HCT116 (cell line): ENCODE measurements at regions not wholly inside any gene's neighbourhood (a gene's known extent, or its start where the extent isn't known, plus 50 kb on each side); places are given as distances from the start of the nearest gene placed in this dataset.

Experiments
- ATAC-seq: fragments of 200-7000 bp; cut with Tn5 transposase; 2 replicates; pipeline ENCODE4 v1.9.1; 2020; ENCODE audit warnings: mild to moderate bottlenecking, moderate library complexity
- BruUV-seq: library from RNA; stranded (reverse); fragments of 400-500 nt; replicated peaks from 2 replicates; lab custom pipeline; 2021; lab: Mats Ljungman, UMichigan
- CTCF ChIA-PET: fragments of 300-600 bp; sonication (Branson Sonifier 250); formaldehyde crosslinking; loops from one replicate; lab custom pipeline; 2021; ENCODE audit warnings: antibody characterized with exemption; lab: Charles Lee
- POLR2A ChIA-PET: fragments of 300-600, 350-600 bp; sonication (Branson Sonifier 250); formaldehyde crosslinking; loops from one replicate; lab custom pipeline; 2021; ENCODE audit warnings: antibody characterized with exemption; lab: Charles Lee
- RAD21 ChIA-PET, 2 experiments: fragments of 300-600 bp; sonication (Branson Sonifier 250); formaldehyde crosslinking; loops; one replicate each; lab custom pipeline; 2023; ENCODE audit warnings: low total read pairs in 2 of 2; ENCODE audit not compliant: uncharacterized antibody in 2 of 2, unreplicated experiment in 2 of 2, low non-redundant PET in 1 of 2; lab: Charles Lee
- DNase-seq: peaks from one replicate; pipeline ENCODE4 v3.0.0-alpha.2; 2010; ENCODE audit warnings: low read depth, low spot score
- H2AFZ ChIP-seq: fragments of 200-600 bp; shearing (Covaris generic), sonication (generic); 2 replicates; pipeline ENCODE4 v1.6.1; 2017; ENCODE audit warnings: low read depth, mixed run types, mixed read lengths, antibody characterized with exemption, low read length; ENCODE audit not compliant: poor library complexity, severe bottlenecking
- H3K27ac ChIP-seq: 2 replicates; pipeline ENCODE4 v1.5.1; 2012; ENCODE audit warnings: low read depth, low read length
- H3K27me3 ChIP-seq: fragments of 200-600 bp; sonication (generic); 2 replicates; pipeline ENCODE4 v1.6.1; 2016; ENCODE audit warnings: mixed run types, low read length, mixed read lengths; ENCODE audit not compliant: insufficient read depth
- H3K36me3 ChIP-seq, 2 experiments: fragments of 200-500 bp in 1 of 2; fragments of 200-600 bp in 1 of 2; sonication (Bioruptor generic) in 1 of 2; sonication (generic) in 1 of 2; 2 replicates each; pipeline versions ENCODE4 v1.5.1 to v1.6.1; 2014 to 2016; ENCODE audit warnings: low read length in 2 of 2, inconsistent platforms in 1 of 2, mixed read lengths in 1 of 2, mixed run types in 1 of 2; ENCODE audit not compliant: insufficient read depth in 2 of 2, control insufficient read depth in 1 of 2
- H3K4me1 ChIP-seq, 2 experiments: fragments of 200-600 bp in 1 of 2; sonication (generic) in 1 of 2; 2 replicates each; pipeline versions ENCODE4 v1.5.1 to v1.6.1; 2012 to 2017; ENCODE audit warnings: low read length in 2 of 2, inconsistent platforms in 1 of 2, mild to moderate bottlenecking in 1 of 2, mixed read lengths in 1 of 2, mixed run types in 1 of 2, moderate library complexity in 1 of 2; ENCODE audit not compliant: insufficient read depth in 2 of 2, control insufficient read depth in 1 of 2
- H3K4me2 ChIP-seq: fragments of 200-600 bp; sonication (generic); 2 replicates; pipeline ENCODE4 v1.6.1; 2017; ENCODE audit warnings: mixed run types, low read length, mixed read lengths
- H3K4me3 ChIP-seq, 2 experiments: fragments of 200-600 bp in 1 of 2; sonication (generic) in 1 of 2; replicated peaks in 1 of 2; 2 replicates each; pipeline ENCODE4 v1.5.1; 2011 to 2016; ENCODE audit warnings: low read length in 2 of 2, control low read depth in 1 of 2, low read depth in 1 of 2, mild to moderate bottlenecking in 1 of 2, mixed read lengths in 1 of 2, mixed run types in 1 of 2
- H3K79me2 ChIP-seq: fragments of 200-600 bp; sonication (generic); 2 replicates; pipeline ENCODE4 v1.6.1; 2017; ENCODE audit warnings: mild to moderate bottlenecking, mixed run types, low read length, moderate library complexity, mixed read lengths; ENCODE audit not compliant: insufficient read depth
- H3K9ac ChIP-seq: fragments of 200-600 bp; sonication (generic); 2 replicates; pipeline ENCODE4 v1.6.1; 2016; ENCODE audit warnings: low read length, mixed read lengths
- H3K9me2 ChIP-seq: fragments of 200-600 bp; sonication (generic), shearing (Covaris generic); 2 replicates; pipeline ENCODE4 v1.6.1; 2017; ENCODE audit warnings: mixed run types, mild to moderate bottlenecking, moderate library complexity; ENCODE audit not compliant: insufficient read depth
- H3K9me3 ChIP-seq, 2 experiments: fragments of 200-500 bp in 1 of 2; fragments of 200-600 bp in 1 of 2; sonication (Bioruptor generic) in 1 of 2; sonication (generic) in 1 of 2; 2 replicates each; pipeline ENCODE4 v1.6.1; 2014 to 2017; ENCODE audit warnings: low read length in 2 of 2, mixed read lengths in 2 of 2, inconsistent platforms in 1 of 2, low read depth in 1 of 2, mild to moderate bottlenecking in 1 of 2, mixed run types in 1 of 2, moderate library complexity in 1 of 2; ENCODE audit not compliant: control insufficient read depth in 1 of 2, insufficient read depth in 1 of 2
- H4K20me1 ChIP-seq: fragments of 200-600 bp; sonication (generic), shearing (Covaris generic); 2 replicates; pipeline ENCODE4 v1.6.1; 2017; ENCODE audit warnings: mixed run types, mild to moderate bottlenecking, moderate library complexity; ENCODE audit not compliant: insufficient read depth
- CBX3 ChIP-seq: IDR thresholded peaks from 2 replicates; pipeline ENCODE4 v1.6.1; 2012; ENCODE audit warnings: low read depth
- CEBPB ChIP-seq: IDR thresholded peaks from 2 replicates; pipeline ENCODE4 v1.6.1; 2012; ENCODE audit warnings: low read depth
- EZH2phosphoT487 ChIP-seq: fragments of 200-600 bp; IDR thresholded peaks from 2 replicates; pipeline ENCODE4 v1.6.1; 2018; ENCODE audit warnings: antibody characterized with exemption, borderline replicate concordance
- MAX ChIP-seq: IDR thresholded peaks from 2 replicates; pipeline ENCODE4 v1.6.1; 2012
- POLR2AphosphoS5 ChIP-seq: IDR thresholded peaks from 2 replicates; pipeline ENCODE4 v1.6.1; 2011; ENCODE audit warnings: mild to moderate bottlenecking, low read depth, low read length, moderate library complexity
- SIN3A ChIP-seq: IDR thresholded peaks from 2 replicates; pipeline ENCODE4 v1.6.1; 2012; ENCODE audit warnings: low read depth
- SP1 ChIP-seq: IDR thresholded peaks from 2 replicates; pipeline ENCODE4 v1.6.1; 2012; ENCODE audit warnings: low read depth
- YY1 ChIP-seq: IDR thresholded peaks from 2 replicates; pipeline ENCODE4 v1.6.1; 2011; ENCODE audit warnings: low read length, low read depth, moderate library complexity, mild to moderate bottlenecking; ENCODE audit not compliant: insufficient replicate concordance; ENCODE audit errors: extremely low read depth
- ZFX ChIP-seq: fragments of 450-650 bp; IDR thresholded peaks from 2 replicates; pipeline ENCODE4 v1.6.1; 2017
- intact Hi-C: fragments of 100-400 bp; cut with micrococcal nuclease; formaldehyde crosslinking; loops from 2 replicates; pipeline ENCODE4 v1.10.0; 2022

GRCh38 chr4:4921077-4921476 is 61.6 kb downstream of the MSX1 start:
- ChIA-PET RAD21 (no interaction called here), CTCF (no interaction called here), POLR2A (no interaction called here)
- no peak overlapping the region for H3K4me2 ChIP-seq
- TF ChIP-seq CEBPB, result no peak
- TF ChIP-seq YY1, result no peak
- no peak for TF ChIP-seq ZFX
- TF ChIP-seq CBX3, result no peak
- DNase-seq (no peak), ATAC-seq (no peak)
- no peaks in the 10 kb centered on the region for H4K20me1 ChIP-seq
- H3K27me3 ChIP-seq, result peaks cover 20% of the 10 kb centered on the region; the same call in 1 of the 2 replicates
- no peaks in the 10 kb centered on the region for H3K36me3 ChIP-seq
- H3K79me2 ChIP-seq, result no peaks in the 10 kb centered on the region
- intact Hi-C loops, result no loop called here
- no peaks in the 10 kb centered on the region for H3K4me1 ChIP-seq
- H3K9ac ChIP-seq, result no peak overlapping the region
- BruUV-seq, result no TSS peak
- H3K4me3 ChIP-seq, result no peak overlapping the region
- H3K27ac ChIP-seq, result no peak overlapping the region
- H2AFZ ChIP-seq, result no peak overlapping the region
- H3K9me2 ChIP-seq, result no peaks in the 10 kb centered on the region
- no peaks in the 10 kb centered on the region for H3K9me3 ChIP-seq

GRCh38 chr4:4922441-4922840 is 63.0 kb downstream of the MSX1 start:
- Histone ChIP-seq H3K9me3 (no peaks in the 10 kb centered on the region), H4K20me1 (no peaks in the 10 kb centered on the region), H3K9ac (no peak overlapping the region), H3K4me3 (no peak overlapping the region), H3K36me3 (no peaks in the 10 kb centered on the region), H3K4me1 (no peaks in the 10 kb centered on the region), H2AFZ (no peak overlapping the region), H3K27me3 (peaks cover 25% of the 10 kb centered on the region), H3K27ac (no peak overlapping the region), H3K9me2 (no peaks in the 10 kb centered on the region), H3K4me2 (no peak overlapping the region), H3K79me2 (no peaks in the 10 kb centered on the region)
- RAD21 ChIA-PET, result no interaction called here
- BruUV-seq, result no TSS peak
- POLR2A ChIA-PET, result no interaction called here
- CTCF ChIA-PET, result no interaction called here
- intact Hi-C loops, result no loop called here
- TF ChIP-seq EZH2phosphoT487, result no peak
- no peak for TF ChIP-seq SP1
- no peak for TF ChIP-seq YY1
- no peak for TF ChIP-seq SIN3A
- no peak for TF ChIP-seq POLR2AphosphoS5
- no peak for TF ChIP-seq MAX
- DNase-seq, result no peak
- no peak for ATAC-seq
